ENCODE measurements at regions not wholly inside any gene's neighbourhood (a gene's known extent, or its start where the extent isn't known, plus 50 kb on each side); places are given as distances from the start of the nearest gene placed in this dataset.

GRCh38 chr12:60539592-60539991 is 943.8 kb downstream of the SLC16A7 start:
- TF ChIP-seq CTCF (IDR thresholded peaks at IDR 0.05; ENCODE audit: poor library complexity, severe bottlenecking) (no peak), REST (IDR thresholded peaks at IDR 0.05; ENCODE audit: borderline replicate concordance) (no peak), POLR2AphosphoS5 (IDR thresholded peaks at IDR 0.05) (no peak), RAD21 (conservative IDR thresholded peaks at IDR 0.05) (no peak), EP300 (conservative IDR thresholded peaks at IDR 0.05; ENCODE audit: poor library complexity, severe bottlenecking) (no peak), EZH2 (IDR thresholded peaks at IDR 0.05; ENCODE audit: borderline replicate concordance, insufficient read depth, low read length, poor library complexity, severe bottlenecking) (no peak), MXI1 (conservative IDR thresholded peaks at IDR 0.05; ENCODE audit: poor library complexity, severe bottlenecking) (no peak), TAF1 (IDR thresholded peaks at IDR 0.05; ENCODE audit: low read depth) (no peak), SMC3 (conservative IDR thresholded peaks at IDR 0.05; ENCODE audit: poor library complexity) (no peak)

Data from neural cell (in vitro differentiated cells).